B cell (primary cell): ENCODE measurements at regions not wholly inside any gene's neighbourhood (a gene's known extent, or its start where the extent isn't known, plus 50 kb on each side); places are given as distances from the start of the nearest gene placed in this dataset.

Experiments used
- ATAC-seq: fragments of 200-7000 bp; cut with Tn5 transposase; one replicate; pipeline ENCODE4 v1.10.0; 2021; ENCODE audit warnings: low read depth, mild to moderate bottlenecking, moderate number of reproducible peaks, moderate library complexity
- CTCF ChIA-PET: fragments of 350-600 bp; sonication (Branson Sonifier 250); formaldehyde crosslinking; loops from one replicate; lab custom pipeline; 2021; ENCODE audit warnings: antibody characterized with exemption, inconsistent platforms; lab: Charles Lee
- POLR2A ChIA-PET: fragments of 350-600 bp; sonication (Branson Sonifier 250); formaldehyde crosslinking; loops from one replicate; lab custom pipeline; 2021; ENCODE audit warnings: antibody characterized with exemption; lab: Charles Lee
- DNase-seq: peaks from one replicate; pipeline ENCODE4 v3.0.0; 2013
- H2AFZ ChIP-seq: 2 replicates; pipeline ENCODE4 v1.6.1; 2012; ENCODE audit warnings: mild to moderate bottlenecking, low read depth, low read length; ENCODE audit not compliant: insufficient read depth, poor library complexity, severe bottlenecking
- H3K27ac ChIP-seq, 2 donors: 1 replicate in 1 of 2; 2 replicates in 1 of 2; pipeline ENCODE4 v1.5.1; 2012 to 2013; ENCODE audit warnings: low read length in 2 of 2, mild to moderate bottlenecking in 2 of 2, moderate library complexity in 1 of 2
- H3K27me3 ChIP-seq, 4 experiments: fragments of 200-600 bp in 1 of 4; sonication (generic) in 1 of 4; replicated peaks in 1 of 4; 1 replicate in 2 of 4; 2 replicates in 2 of 4; pipeline versions ENCODE4 v1.6.1 to v1.7.0; 2013 to 2016; ENCODE audit warnings: low read length in 3 of 4, mild to moderate bottlenecking in 2 of 4, mixed read lengths in 1 of 4, moderate library complexity in 1 of 4; ENCODE audit not compliant: insufficient read depth in 4 of 4, control insufficient read depth in 3 of 4; ENCODE audit errors: control extremely low read depth in 1 of 4
- H3K36me3 ChIP-seq, 2 experiments: replicated peaks in 1 of 2; 1 replicate in 1 of 2; 2 replicates in 1 of 2; pipeline versions ENCODE4 v1.6.1 to v1.7.1; 2013; ENCODE audit warnings: low read length in 1 of 2; ENCODE audit not compliant: insufficient read depth in 2 of 2, control insufficient read depth in 1 of 2; ENCODE audit errors: control extremely low read depth in 1 of 2, extremely low read depth in 1 of 2
- H3K4me1 ChIP-seq, 2 donors: fragments of 200-600 bp in 1 of 2; sonication (generic) in 1 of 2; 1 replicate in 1 of 2; 2 replicates in 1 of 2; pipeline versions ENCODE4 v1.5.1 to v1.6.1; 2013 to 2017; ENCODE audit warnings: low read length in 2 of 2; ENCODE audit not compliant: control insufficient read depth in 2 of 2, insufficient read depth in 2 of 2
- H3K4me2 ChIP-seq: replicated peaks from 2 replicates; pipeline ENCODE3; 2012; ENCODE audit warnings: mild to moderate bottlenecking, low read depth, low read length; ENCODE audit not compliant: poor library complexity, severe bottlenecking
- H3K4me3 ChIP-seq, 5 experiments: fragments of 200-600 bp in 1 of 5; sonication (generic) in 1 of 5; 1 replicate in 3 of 5; 2 replicates in 2 of 5; pipeline versions ENCODE4 v1.5.1 to v1.7.0; 2011 to 2016; ENCODE audit warnings: low read length in 4 of 5, mild to moderate bottlenecking in 4 of 5, low read depth in 2 of 5, control low read depth in 1 of 5, moderate library complexity in 1 of 5; ENCODE audit not compliant: insufficient read depth in 1 of 5; ENCODE audit errors: control extremely low read depth in 1 of 5, extremely low read depth in 1 of 5
- H3K79me2 ChIP-seq: fragments of 200-600 bp; sonication (generic); one replicate; pipeline ENCODE4 v1.6.0; 2016; ENCODE audit warnings: low read length; ENCODE audit not compliant: control insufficient read depth, insufficient read depth
- H3K9ac ChIP-seq: fragments of 200-600 bp; sonication (generic); 2 replicates; pipeline ENCODE4 v1.6.1; 2017; ENCODE audit warnings: mild to moderate bottlenecking, low read length, moderate library complexity
- H3K9me3 ChIP-seq, 3 donors: one replicate each; pipeline versions ENCODE4 v1.6.1 to v1.7.1; 2013; ENCODE audit warnings: low read length in 2 of 3; ENCODE audit not compliant: control insufficient read depth in 2 of 3, insufficient read depth in 1 of 3; ENCODE audit errors: control extremely low read depth in 1 of 3
- H4K20me1 ChIP-seq: 2 replicates; pipeline ENCODE4 v1.6.0; 2012; ENCODE audit warnings: mild to moderate bottlenecking, low read length; ENCODE audit not compliant: insufficient read depth, control insufficient read depth, poor library complexity, severe bottlenecking
- H3K27ac Mint-ChIP-seq: one replicate; pipeline ENCODE4 v1.8.0; 2021; ENCODE audit warnings: mixed read lengths
- H3K27me3 Mint-ChIP-seq: one replicate; pipeline ENCODE4 v1.8.0; 2021; ENCODE audit warnings: mixed read lengths
- H3K4me1 Mint-ChIP-seq: one replicate; pipeline ENCODE4 v1.8.0; 2021; ENCODE audit warnings: mixed read lengths
- H3K4me3 Mint-ChIP-seq: one replicate; pipeline ENCODE4 v1.8.0; 2021; ENCODE audit warnings: mixed read lengths
- H3K9me3 Mint-ChIP-seq: one replicate; pipeline ENCODE4 v1.8.0; 2022; ENCODE audit warnings: mixed read lengths; ENCODE audit not compliant: insufficient read depth
- EZH2 ChIP-seq: IDR thresholded peaks from 2 replicates; pipeline ENCODE4 v1.6.1; 2012; ENCODE audit warnings: borderline replicate concordance, low read depth, mild to moderate bottlenecking, moderate library complexity, low read length; ENCODE audit not compliant: insufficient read depth, poor library complexity, severe bottlenecking
- WGBS: methylation state at CpG from one replicate; pipeline ENCODE4 v1.1.5; 2013; ENCODE audit warnings: missing lambda C conversion rate; ENCODE audit not compliant: insufficient coverage; 5-methylcytosine and 5-hydroxymethylcytosine counted together
- intact Hi-C: fragments of 100-400 bp; cut with micrococcal nuclease; formaldehyde crosslinking; loops from one replicate; pipeline ENCODE4 v1.10.0; 2022
- TF ChIP-seq, protein P1 (sequence below): fragments of 200-600 bp; IDR thresholded peaks from one replicate; pipeline ENCODE4 v1.8.0; 2022; ENCODE audit warnings: antibody characterized with exemption, mild to moderate bottlenecking

DNA sequence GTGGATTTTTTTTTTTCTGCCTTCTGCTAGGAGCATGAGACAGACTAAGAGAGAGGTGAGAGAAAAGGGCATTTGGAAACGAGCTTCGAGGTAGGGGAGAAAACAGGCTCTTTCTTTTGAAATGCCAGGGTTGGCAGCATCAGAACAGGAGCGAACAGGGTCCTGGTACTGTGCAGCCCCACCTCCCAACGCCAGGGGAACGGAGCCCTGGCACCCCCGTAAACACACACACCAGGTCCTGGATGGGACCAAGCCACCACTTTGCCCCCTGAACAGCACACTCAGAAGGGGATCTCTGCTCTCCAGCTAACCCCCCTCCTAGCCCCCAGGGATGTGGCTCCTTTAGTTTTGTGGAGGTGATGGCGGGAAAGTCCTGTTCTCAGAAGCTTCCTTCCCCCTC lies 127.1 kb downstream of the CTTN start:
- DNase-seq (no peak), ATAC-seq (no peak)
- H3K4me3 Mint-ChIP-seq: no peak overlapping the region
- H3K9me3 Mint-ChIP-seq: peaks cover 4% of the 10 kb centered on the region
- Histone ChIP-seq H3K27me3 (peaks cover 0 to 7% (median 0%) of the 10 kb centered on the region in 4 experiments), H3K79me2 (no peaks in the 10 kb centered on the region), H3K4me2 (no peak overlapping the region), H3K4me3 (no peak overlapping the region), H2AFZ (no peak overlapping the region), H3K36me3 (no peaks in the 10 kb centered on the region), H3K9me3 (peaks cover 0 to 7% (median 0%) of the 10 kb centered on the region in 3 donors), H3K9ac (no peak overlapping the region), H3K4me1 (no peaks in the 10 kb centered on the region), H3K27ac (no peak overlapping the region), H4K20me1 (no peaks in the 10 kb centered on the region)
- H3K4me1 Mint-ChIP-seq: no peaks in the 10 kb centered on the region
- POLR2A ChIA-PET: no interaction called here
- 77% methylated on average over 6 of the region's 7 CpGs for WGBS
- intact Hi-C loops: no loop called here
- no peak for TF ChIP-seq EZH2
- TF ChIP-seq, protein P1, sequence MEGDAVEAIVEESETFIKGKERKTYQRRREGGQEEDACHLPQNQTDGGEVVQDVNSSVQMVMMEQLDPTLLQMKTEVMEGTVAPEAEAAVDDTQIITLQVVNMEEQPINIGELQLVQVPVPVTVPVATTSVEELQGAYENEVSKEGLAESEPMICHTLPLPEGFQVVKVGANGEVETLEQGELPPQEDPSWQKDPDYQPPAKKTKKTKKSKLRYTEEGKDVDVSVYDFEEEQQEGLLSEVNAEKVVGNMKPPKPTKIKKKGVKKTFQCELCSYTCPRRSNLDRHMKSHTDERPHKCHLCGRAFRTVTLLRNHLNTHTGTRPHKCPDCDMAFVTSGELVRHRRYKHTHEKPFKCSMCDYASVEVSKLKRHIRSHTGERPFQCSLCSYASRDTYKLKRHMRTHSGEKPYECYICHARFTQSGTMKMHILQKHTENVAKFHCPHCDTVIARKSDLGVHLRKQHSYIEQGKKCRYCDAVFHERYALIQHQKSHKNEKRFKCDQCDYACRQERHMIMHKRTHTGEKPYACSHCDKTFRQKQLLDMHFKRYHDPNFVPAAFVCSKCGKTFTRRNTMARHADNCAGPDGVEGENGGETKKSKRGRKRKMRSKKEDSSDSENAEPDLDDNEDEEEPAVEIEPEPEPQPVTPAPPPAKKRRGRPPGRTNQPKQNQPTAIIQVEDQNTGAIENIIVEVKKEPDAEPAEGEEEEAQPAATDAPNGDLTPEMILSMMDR: no peak
- CTCF ChIA-PET: no interaction called here
- peaks cover 19% of the 10 kb centered on the region for H3K27me3 Mint-ChIP-seq
- H3K27ac Mint-ChIP-seq: no peak overlapping the region

DNA sequence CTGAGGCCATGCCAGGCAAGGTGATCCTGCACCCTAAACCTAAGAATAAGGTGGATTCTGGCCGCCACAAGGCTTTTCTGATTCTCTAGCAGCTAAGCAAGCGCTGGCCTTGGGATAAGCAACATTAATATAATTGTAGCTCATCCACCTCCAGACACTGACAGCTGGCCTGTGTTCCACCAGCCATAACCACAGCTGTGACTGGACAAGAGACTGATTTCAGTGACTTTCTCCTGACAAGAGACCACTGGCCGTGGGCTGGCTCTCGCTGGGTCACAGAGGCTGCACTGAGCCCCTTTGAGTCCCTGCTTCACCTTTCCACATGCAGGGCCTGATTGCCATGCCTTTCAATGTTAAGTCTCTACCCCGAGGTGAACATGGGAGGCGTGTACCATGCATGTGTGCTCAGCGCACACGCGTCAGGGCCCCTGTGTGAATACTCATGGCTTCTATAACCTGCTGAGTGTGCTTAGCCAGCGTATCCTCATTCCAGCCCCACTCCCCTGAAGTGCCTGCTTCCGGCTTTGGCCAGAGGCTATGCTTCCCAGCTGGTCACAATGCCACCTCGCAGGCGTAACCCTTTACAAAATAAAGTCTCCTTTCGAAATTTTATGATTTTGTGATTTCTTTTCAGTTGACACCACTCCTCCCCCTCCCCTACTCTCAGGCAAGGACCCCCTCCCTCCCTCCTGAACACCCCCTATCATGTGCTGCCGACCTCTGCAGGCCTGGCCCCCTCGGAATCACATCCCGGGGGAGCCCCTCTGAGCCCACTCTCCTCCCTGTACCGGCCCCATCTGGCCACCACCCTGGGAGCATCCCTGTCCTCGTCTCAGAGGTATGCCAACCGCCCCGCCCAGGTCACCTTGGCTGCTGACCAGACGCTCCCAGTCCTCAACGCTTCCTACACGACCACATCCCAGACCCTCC lies 128.1 kb downstream of the CTTN start:
- Histone ChIP-seq H3K36me3 (no peaks in the 10 kb centered on the region), H3K79me2 (no peaks in the 10 kb centered on the region), H2AFZ (no peak overlapping the region), H3K4me1 (no peaks in the 10 kb centered on the region), H3K27me3 (peaks cover 0 to 7% (median 0%) of the 10 kb centered on the region in 4 experiments), H4K20me1 (no peaks in the 10 kb centered on the region), H3K9me3 (peaks cover 0 to 7% (median 0%) of the 10 kb centered on the region in 3 donors), H3K27ac (no peak overlapping the region), H3K9ac (no peak overlapping the region), H3K4me2 (no peak overlapping the region), H3K4me3 (no peak overlapping the region)
- WGBS: 86% methylated on average over 18 of the region's 24 CpGs
- intact Hi-C loops: no loop called here
- no peak overlapping the region for H3K4me3 Mint-ChIP-seq
- H3K9me3 Mint-ChIP-seq: peaks cover 4% of the 10 kb centered on the region
- no peaks in the 10 kb centered on the region for H3K4me1 Mint-ChIP-seq
- ChIA-PET CTCF (no interaction called here), POLR2A (no interaction called here)
- DNase-seq (no peak), ATAC-seq (no peak)
- H3K27ac Mint-ChIP-seq: no peak overlapping the region
- TF ChIP-seq, protein P1: no peak
- TF ChIP-seq EZH2: no peak
- peaks cover 13% of the 10 kb centered on the region for H3K27me3 Mint-ChIP-seq
